KBM-7 (cell line): ENCODE measurements at regions not wholly inside any gene's neighbourhood (a gene's known extent, or its start where the extent isn't known, plus 50 kb on each side); places are given as distances from the start of the nearest gene placed in this dataset.

Source experiments
- DNase-seq: peaks from one replicate; pipeline ENCODE4 v3.0.0-alpha.2; 2015
- in situ Hi-C: fragments of 300-500 bp; cut with MboI; formaldehyde crosslinking; loops from 2 replicates; pipeline ENCODE4 v1.14.3; 2020; ENCODE audit warnings: low sequenced_read_pairs, low pct_unique_long_range_greater_than_20kb, mixed read lengths

DNA sequence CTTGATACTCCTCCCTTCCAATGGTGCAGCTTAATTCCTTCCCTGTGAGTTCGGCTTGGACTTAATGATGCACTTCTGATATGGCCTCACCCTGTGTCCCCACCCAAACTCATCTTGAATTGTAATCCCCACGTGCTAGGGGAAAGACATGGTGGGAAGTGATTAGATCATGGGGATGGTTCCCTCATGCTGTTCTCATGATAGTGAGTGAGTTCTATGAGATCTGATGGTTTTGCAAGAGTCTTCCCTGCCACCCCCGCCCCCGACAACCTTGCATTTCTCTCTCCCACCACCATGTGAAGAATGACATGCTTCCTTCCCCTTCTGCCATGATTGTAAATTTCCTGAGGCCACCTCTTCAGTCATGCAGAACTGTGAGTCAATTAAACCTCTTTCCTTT, 50.3 kb upstream of the HLA-G start:
- in situ Hi-C loops: no loop called here

More for the DNA sequence above, 50.3 kb upstream of the HLA-G start:
- peak; percentile 28 for DNase-seq
